ENCODE measurements at regions not wholly inside any gene's neighbourhood (a gene's known extent, or its start where the extent isn't known, plus 50 kb on each side); places are given as distances from the start of the nearest gene placed in this dataset.

GRCh38 chr16:86751076-86752030, 173.0 kb downstream of the FOXL1 start:
- no peak for DNase-seq

- DNase-seq, result no peak
Measured at GRCh38 chr16:86752582-86753175, 174.3 kb downstream of the FOXL1 start.

GRCh38 chr16:86753399-86753798, 175.1 kb downstream of the FOXL1 start:
- no peak for DNase-seq

DNA sequence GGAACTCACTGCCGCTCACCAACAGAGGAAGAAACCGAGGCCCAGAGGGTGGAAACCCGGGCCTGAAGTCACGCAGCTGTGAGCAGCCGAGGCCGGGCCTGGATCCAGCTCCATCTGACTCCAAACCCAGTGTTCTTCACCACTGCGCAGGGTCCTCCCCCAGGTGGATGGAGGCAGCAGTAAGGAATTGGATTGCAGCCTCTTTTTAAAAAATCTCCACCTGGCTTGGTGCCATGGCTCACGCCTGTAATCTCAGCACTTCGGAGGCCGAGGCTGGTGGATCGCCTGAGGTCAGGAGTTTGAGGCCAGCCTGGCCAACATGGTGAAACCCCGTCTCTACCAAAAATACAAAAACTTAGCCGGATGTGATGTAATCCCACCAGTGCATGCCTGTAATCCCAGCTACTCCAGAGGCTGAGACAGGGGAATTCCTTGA, 177.2 kb downstream of the FOXL1 start:
- no peak for DNase-seq

- DNase-seq, result no peak
Measured at GRCh38 chr16:86756882-86757703, 178.7 kb downstream of the FOXL1 start.

GRCh38 chr16:86757704-86758040, 179.3 kb downstream of the FOXL1 start:
- no peak for DNase-seq

DNA sequence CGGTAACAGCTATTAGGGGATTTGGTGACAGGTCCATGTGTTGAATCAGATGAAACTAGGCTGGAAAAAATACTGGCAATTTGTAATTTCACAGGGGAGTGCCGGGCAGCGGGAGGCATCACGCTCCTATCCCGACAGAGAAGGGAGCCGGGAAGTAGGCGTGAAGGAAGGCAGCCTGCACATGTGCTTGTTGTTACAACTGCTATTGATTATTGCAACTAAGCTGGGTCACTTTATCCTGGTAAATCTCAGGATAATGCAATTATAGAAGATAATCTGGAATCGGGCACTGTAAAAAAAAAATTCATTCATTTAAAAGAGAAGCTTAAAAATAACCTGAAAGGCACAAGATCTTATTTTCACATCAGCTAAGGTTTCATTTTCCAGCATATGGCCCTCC, 180.6 kb downstream of the FOXL1 start:
- no peak for DNase-seq

DNA sequence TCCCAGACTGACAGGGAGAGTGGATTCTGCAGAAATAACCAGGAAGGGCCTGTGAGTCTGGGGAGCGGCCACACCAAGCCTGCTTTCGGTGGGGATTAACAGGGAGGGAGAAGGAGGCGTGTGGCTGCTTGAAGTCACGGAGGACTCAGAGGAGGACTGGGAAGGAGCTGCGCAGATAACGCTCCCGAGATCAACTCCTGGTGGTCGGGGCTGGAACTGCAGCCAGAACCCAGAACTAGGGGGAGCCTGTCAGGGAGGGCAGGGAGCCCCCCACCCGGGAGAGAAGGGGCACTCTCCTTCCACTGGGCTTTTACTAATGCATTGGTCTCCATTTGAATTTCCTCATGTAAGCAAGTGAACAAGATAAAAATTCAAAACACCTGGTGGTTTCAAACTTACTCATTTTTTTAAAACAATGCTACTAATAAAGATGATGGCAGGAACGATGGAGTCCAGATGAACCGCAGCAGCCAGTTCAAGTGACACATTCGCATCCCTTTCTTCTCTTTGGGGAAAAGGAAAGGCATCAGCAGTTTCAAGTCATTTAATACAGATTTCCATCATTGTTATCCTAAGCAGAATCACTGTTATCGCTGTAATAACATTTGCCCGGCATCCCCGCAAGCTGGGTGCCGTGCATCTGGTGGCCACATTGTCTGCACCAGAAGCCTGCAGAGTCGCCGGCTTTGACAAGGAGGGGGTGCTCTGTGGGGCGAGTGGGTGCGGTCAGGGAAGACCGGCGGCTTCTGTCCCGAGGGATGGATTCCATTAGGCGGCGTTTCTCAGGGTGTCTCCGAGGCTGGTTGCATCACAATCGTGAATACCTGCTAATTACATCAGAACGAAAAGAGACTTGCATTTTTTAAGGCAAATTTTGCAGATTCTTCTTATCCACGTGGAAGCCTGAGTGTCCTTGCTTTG, 183.0 kb downstream of the FOXL1 start:
- DNase-seq, result peak; percentile 43

GRCh38 chr16:86762095-86762494, 183.7 kb downstream of the FOXL1 start:
- DNase-seq, result no peak

- no peak for DNase-seq
Measured at GRCh38 chr16:86763819-86764218, 185.5 kb downstream of the FOXL1 start.

- no peak for DNase-seq
Measured at GRCh38 chr16:86764551-86764950, 186.2 kb downstream of the FOXL1 start.

- DNase-seq, result no peak
Measured at GRCh38 chr16:86765389-86766026, 187.2 kb downstream of the FOXL1 start.

DNA sequence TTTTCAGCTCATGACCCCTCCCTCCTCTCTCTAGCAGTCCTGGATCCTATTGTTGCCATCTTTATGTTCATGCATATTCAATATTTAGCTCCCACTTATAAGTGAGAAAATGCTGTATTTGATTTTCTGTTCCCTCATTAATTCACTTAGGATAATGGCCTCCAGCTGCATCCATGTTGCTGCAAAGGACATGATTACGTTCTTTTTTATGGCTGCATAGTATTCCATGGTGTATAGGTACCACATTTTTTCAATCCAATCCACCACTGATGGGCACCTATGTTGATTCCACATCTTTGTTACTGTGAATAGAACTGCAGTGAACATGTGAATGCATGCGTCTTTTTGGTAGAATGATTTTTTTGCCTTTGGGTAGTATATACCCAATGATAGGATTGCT, 188.4 kb downstream of the FOXL1 start:
- no peak for DNase-seq

GRCh38 chr16:86768228-86768791, 190.0 kb downstream of the FOXL1 start:
- DNase-seq, result no peak

GRCh38 chr16:86768999-86769398, 190.7 kb downstream of the FOXL1 start:
- no peak for DNase-seq

- DNase-seq, result no peak
Measured at GRCh38 chr16:86771506-86772460, 193.4 kb downstream of the FOXL1 start.

DNA sequence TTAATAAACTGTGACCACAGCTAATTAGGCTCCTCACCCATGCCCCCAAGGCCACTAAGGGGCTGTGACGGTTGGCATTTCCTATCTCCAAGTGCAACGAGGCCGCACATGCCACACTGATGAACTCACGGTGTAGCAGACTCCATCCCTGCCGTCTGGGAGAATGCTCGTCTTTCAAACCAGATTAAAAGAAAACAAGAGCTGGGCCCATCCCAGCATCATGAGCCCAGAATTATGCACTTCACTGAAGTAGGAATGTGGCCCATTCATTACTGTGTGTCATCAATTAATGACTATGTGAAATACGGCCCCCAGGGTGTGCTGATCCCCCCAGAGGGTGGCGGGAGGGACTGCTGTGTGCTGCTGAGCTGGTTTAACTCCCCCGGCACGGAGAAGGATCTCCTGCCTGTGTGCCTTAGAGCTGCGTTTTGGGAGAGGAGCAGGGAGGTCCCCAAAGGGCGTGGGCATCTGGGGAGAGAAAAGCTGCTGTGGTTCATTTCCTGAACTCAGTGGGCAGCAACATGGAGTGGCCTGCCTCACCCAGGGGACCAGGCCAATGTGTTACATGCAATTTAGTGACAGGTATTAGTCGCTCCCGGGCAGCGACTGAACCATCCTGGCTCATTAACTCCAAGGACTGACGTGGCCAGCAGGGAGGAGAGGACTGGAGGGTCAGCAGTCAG, 194.5 kb downstream of the FOXL1 start:
- DNase-seq, result no peak

DNA sequence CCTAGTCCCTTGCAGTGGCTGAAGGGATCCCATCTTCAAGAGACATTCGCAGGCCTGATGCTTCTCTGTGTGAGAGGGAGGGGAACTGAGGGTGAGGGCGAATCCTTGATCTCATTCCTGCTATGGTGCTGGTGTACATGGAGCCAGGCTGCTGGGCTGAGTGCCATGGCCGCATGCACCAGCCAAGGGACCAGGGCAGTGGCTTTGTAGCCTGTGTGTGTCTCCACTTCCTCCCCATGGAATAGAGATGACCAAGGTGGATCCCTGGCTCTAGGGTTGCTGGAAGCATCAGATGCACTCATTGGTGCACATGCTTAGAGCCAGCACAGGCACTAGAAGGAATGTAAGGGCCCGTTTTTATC, 195.0 kb downstream of the FOXL1 start:
- no peak for DNase-seq

DNA sequence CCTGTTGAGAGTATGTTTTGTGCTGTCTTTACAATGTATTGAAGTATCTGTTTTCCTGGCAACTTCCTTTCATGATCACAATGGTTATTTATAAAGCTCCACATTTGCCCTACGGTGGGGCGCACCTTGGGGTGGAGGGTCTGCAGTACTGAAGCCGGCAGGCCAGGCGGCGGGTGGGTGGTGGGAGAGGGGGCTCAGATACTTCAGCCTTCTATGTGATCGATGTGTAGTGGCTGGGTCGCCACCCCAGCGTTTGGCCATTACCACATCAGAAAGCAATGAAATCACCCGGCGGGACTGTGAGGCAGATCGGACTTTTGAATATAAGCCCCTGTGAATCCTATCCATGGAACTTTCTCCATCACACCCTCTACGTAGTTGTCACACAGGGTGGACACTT, 196.6 kb downstream of the FOXL1 start:
- DNase-seq, result no peak

GRCh38 chr16:86775511-86775921, 197.2 kb downstream of the FOXL1 start:
- DNase-seq, result no peak

All from activated CD8-positive, alpha-beta memory T cell treated with anti-CD3 and anti-CD28 coated beads, Interleukin-2, amount 50 U/mL, for 4 hours (primary cell).